Neutrophil (primary cell): ENCODE measurements at regions not wholly inside any gene's neighbourhood (a gene's known extent, or its start where the extent isn't known, plus 50 kb on each side); places are given as distances from the start of the nearest gene placed in this dataset.

Source experiments
- H3K27ac ChIP-seq: fragments of 200-600 bp; sonication (generic); 2 replicates; pipeline ENCODE4 v1.5.1; 2016; ENCODE audit warnings: mild to moderate bottlenecking, moderate library complexity
- H3K27me3 ChIP-seq: fragments of 200-600 bp; sonication (generic); 2 replicates; pipeline ENCODE4 v1.6.0; 2016; ENCODE audit warnings: mild to moderate bottlenecking
- H3K36me3 ChIP-seq: fragments of 200-600 bp; sonication (generic); 2 replicates; pipeline ENCODE4 v1.5.1; 2017
- H3K4me1 ChIP-seq, 2 experiments: fragments of 200-600 bp in 1 of 2; sonication (generic) in 1 of 2; 1 replicate in 1 of 2; 2 replicates in 1 of 2; pipeline versions ENCODE4 v1.5.1 to v1.6.1; 2013 to 2016; ENCODE audit warnings: low read depth in 1 of 2, low read length in 1 of 2, mild to moderate bottlenecking in 1 of 2, moderate library complexity in 1 of 2; ENCODE audit not compliant: control insufficient read depth in 1 of 2, insufficient read depth in 1 of 2
- H3K4me3 ChIP-seq, 2 experiments: fragments of 200-600 bp in 1 of 2; sonication (generic) in 1 of 2; 1 replicate in 1 of 2; 2 replicates in 1 of 2; pipeline ENCODE4 v1.5.1; 2013 to 2016; ENCODE audit warnings: low read depth in 1 of 2, low read length in 1 of 2, mild to moderate bottlenecking in 1 of 2, moderate library complexity in 1 of 2
- H3K9me3 ChIP-seq: fragments of 200-600 bp; sonication (generic); 2 replicates; pipeline ENCODE4 v1.5.1; 2016
- CTCF ChIP-seq: fragments of 200-600 bp; sonication (generic); IDR thresholded peaks from 2 replicates; pipeline ENCODE4 v1.5.1; 2016; ENCODE audit warnings: antibody characterized with exemption

DNA sequence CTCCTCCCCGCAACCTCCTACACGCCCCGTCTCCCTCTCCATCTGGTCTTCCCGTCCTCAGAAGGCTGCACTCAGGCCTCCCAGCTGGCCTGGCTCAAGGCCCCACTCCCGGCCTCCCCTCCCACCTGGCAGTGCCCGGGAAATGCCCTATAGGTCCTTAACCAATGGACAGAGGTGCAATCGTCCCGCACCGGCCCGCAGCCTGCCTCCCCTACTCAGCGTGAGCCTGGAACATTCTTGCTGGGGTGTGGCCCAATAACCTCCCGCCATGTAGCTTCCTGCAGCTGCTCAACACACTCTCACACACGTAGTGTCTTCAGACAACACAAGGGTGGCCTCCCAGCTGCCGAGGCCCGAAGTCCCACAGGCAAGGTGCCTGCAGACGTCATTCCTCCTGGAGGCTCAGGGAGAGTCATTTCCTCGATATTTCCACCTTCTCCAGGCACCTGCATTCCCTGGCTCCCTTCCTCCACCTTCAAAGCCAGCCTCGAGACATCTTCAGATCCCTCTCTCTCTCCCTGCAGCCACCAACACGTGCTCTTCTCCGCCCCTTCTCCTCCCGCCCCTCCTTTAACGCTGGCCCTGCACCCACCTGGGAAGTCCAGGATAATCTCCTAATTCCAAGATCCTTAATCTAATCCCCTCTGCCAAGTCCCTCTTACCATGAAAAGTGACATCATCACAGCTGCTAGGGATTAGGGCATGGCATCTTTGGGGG, 56.2 kb downstream of the ADRA2C start:
- H3K27me3 ChIP-seq: no peaks in the 10 kb centered on the region
- H3K36me3 ChIP-seq: no peaks in the 10 kb centered on the region
- no peaks in the 10 kb centered on the region for H3K4me1 ChIP-seq
- no peak for TF ChIP-seq CTCF
- no peak overlapping the region for H3K27ac ChIP-seq
- no peak overlapping the region for H3K4me3 ChIP-seq
- H3K9me3 ChIP-seq: no peaks in the 10 kb centered on the region

- no peaks in the 10 kb centered on the region for H3K36me3 ChIP-seq
- H3K27me3 ChIP-seq: no peaks in the 10 kb centered on the region
- H3K4me3 ChIP-seq: no peak overlapping the region
- no peak for TF ChIP-seq CTCF
- H3K27ac ChIP-seq: no peak overlapping the region
- no peaks in the 10 kb centered on the region for H3K4me1 ChIP-seq
- H3K9me3 ChIP-seq: no peaks in the 10 kb centered on the region
Measured at GRCh38 chr4:3823496-3824341, 57.5 kb downstream of the ADRA2C start.

DNA sequence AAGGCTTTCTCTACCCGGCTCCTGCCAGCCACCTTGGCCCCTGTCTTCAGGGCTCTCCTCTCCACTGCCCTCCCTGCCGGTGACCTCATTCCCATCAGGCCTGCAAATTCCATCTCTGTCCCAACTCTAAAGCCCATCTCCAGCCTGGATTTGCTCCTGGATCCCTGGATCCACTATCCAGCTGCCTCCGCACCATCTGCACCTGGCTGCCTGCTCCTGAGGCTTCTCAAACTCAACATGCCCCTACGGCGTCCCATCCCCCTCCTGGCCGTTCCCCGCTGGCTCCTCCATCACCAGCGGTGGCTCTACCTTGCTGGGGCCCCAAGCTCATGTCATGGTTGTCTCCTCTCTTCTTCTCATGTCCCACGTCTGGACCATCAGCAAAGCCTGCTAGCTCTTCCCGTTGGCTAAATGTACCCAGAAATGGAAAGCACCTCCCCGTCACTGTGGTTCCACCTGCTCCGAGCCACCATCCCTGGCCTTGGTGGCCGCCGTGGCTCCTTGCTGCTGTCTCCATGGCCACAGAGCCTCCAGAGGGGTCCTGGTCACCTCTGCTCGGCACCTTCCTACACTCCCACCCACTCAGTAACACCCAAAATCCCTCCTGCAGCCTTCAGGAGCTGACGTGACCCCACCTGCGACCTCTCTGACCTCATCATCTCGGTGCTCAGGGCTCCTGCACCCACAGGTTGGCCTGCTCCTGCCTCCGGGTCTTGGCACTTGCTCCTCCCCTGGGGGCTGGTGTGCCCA, 58.5 kb downstream of the ADRA2C start:
- no peak for TF ChIP-seq CTCF
- H3K27me3 ChIP-seq: no peaks in the 10 kb centered on the region

DNA sequence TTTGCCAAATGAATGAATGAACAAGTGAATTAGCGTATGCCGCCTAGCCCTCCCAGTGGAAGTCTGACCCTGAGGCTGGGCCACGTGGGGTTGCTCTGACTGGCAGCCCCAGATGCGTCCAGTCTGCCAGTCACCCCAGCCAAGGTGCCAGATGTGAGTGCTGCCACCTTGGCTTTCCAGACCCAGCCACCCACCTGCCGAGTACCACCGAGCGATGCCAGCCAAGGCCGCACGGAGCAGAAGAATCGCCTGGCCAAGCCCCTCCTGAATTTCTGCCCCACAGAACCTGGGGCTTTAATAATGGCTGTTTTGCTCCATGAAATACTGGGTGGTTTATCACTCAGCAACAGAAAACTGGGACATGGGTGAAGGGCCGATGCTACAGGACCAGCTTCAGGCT, 59.3 kb downstream of the ADRA2C start:
- Histone ChIP-seq H3K9me3 (no peaks in the 10 kb centered on the region), H3K4me3 (no peak overlapping the region), H3K36me3 (no peaks in the 10 kb centered on the region), H3K4me1 (no peaks in the 10 kb centered on the region), H3K27me3 (no peaks in the 10 kb centered on the region), H3K27ac (no peak overlapping the region)
- TF ChIP-seq CTCF: no peak

More for the DNA sequence above, 58.5 kb downstream of the ADRA2C start:
- Histone ChIP-seq H3K27ac (no peak overlapping the region), H3K36me3 (no peaks in the 10 kb centered on the region), H3K4me1 (no peaks in the 10 kb centered on the region), H3K9me3 (no peaks in the 10 kb centered on the region), H3K4me3 (no peak overlapping the region)

DNA sequence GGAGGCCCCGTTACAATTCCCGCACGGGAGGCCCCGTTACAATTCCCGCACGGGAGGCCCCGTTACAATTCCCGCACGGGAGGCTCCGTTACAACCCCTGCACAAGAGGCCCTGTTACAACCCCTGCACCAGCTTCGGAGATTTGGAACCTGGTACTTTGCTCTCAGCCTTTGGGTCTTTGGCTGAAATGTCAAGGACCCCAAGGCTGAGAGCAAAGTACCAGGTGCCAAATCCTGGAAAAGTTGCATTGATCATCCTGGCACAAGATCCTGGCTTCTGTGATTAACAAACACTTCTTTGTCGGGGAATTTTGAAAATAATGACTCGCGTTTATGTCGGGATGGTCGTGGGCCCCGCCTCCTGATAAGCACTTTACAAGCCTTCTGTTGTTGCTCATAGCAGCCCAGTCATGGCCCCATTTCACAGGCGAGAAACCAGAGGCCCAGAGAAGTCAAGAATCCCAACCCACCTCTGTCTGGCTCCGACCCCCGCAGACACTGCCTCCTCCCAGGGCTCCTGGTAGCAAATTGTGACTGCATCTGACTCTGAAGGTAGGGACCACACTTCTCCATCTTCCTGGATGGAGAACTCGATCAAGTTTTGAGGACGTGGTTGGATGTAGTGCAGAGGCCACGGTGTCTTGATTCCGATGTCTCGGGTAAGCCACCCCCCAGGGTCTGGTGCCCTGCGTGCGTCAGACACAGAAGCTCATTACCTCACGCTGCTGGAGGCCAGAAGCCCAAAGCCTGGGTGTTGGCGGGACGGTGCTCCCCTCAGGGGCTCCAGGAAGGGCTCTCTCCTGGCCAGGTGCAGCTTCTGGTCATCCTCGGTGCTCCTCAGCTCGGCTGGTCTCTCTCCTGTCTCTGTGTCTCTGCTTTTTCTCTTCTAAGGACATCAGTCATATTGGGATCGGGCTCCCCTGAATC, 60.3 kb downstream of the ADRA2C start:
- Histone ChIP-seq H3K4me1 (no peaks in the 10 kb centered on the region), H3K27me3 (no peaks in the 10 kb centered on the region), H3K4me3 (no peak overlapping the region), H3K27ac (no peak overlapping the region), H3K36me3 (no peaks in the 10 kb centered on the region), H3K9me3 (no peaks in the 10 kb centered on the region)
- no peak for TF ChIP-seq CTCF
